NCI-H510A (cell line): ENCODE measurements at regions not wholly inside any gene's neighbourhood (a gene's known extent, or its start where the extent isn't known, plus 50 kb on each side); places are given as distances from the start of the nearest gene placed in this dataset.
"Not testable (repeated sequence)": the region's sequence is repeated elsewhere in the genome, so short reads cannot be mapped to it uniquely, and the experiment has no call there.

Experiments
- DNase-seq: peaks from one replicate; lab custom pipeline; 2025; lab: John Stamatoyannopoulos, UW

DNA sequence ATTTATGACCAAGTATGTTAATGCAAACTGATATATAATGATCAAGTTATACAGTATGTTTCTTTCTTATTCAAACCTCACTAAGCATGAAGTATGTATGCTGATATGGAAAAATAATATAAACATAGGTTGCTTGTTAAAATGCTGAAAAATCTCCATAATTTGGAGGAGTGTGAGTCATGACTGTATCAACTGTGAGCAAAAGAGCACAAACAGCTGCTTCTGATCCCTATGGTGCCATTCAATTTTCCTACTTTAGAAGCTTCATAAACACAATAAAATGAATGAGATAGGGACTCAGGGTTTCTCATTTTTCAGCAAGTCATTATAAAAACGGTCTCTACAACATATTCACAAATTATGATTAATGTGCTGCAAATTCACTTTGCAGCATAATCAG lies 129.9 kb upstream of the TFPI start:
- DNase-seq: no peak

DNA sequence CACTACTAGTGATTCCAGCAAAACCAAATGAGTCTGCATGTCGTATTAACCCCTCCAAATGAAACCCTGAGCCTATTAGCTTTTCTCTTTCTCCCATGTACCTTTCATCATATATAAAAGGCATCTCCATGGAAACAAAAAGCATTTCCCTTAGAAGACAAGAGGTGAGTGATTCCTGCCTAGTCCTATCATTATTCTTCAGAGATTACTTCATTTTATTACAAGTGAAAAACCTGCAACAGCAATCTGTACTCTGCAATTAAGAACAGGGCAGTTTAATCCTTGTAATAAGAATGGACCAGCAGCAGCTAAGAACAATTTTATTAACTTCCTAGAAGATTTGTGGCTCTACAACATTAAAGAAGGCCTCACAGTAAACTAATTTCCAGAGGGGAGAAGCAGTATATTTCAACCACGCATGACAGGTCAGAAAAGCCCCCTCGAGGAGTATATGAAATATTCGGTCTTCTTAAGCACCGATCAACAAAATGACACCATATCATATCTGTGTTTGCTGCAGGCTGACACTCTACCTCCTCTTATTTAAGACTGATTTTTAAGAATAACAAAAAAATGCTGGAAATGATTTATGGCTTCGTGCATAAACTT lies 132.3 kb upstream of the TFPI start:
- DNase-seq: no peak

DNA sequence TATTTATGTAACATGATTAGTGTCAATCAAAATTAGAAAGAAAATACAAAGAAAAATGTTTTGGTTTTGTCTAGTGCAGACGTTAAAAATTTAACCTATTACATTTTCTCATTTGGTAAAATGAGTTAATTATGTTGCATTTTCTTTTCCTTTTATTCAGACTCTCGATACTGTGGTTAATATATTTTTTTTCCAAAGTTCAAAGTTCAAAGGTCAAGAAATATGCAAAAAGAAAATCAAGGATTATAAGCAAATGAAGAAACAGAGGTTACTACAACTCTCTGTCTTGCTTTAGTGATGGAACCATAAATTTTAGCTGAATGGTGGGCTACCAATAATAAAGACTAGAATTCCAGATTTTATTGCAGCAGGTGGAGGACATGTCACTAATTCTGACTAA lies 133.3 kb upstream of the TFPI start:
- no peak for DNase-seq

DNA sequence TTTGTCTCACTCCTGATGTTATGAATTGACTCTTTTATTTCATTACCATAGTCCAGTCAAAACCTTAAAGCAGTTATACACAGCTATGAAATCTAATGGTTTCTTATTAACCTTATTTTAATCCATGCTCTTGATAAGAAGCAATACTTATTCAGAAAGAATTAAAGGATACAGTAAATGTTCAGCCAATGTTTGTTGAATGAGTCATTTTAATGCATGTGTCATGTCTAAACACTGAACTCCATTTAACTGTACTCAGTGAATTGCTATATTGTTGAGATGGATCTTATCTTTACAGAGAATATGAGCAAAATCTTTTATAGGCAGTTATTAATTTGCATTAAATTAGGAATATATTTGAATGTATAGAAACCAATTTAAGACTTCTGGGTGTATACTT lies 135.1 kb upstream of the TFPI start:
- no peak for DNase-seq

DNA sequence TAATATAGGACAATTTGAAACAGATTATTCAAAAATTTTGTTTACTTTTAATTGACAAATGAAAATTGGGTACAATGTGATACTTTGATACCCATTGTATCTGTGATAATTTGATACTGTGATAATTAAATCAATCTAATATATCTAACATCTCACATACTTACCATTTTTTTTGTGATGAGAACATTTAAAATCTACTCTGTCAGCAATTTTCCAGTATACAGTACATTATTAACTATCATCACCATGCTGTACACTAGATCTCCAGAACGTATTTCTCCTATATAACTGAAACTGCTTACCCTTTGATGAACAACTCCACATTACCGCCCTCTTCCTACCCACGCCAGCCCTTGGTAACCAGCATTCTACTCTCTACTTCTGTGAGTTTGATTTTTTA lies 139.7 kb upstream of the TFPI start:
- DNase-seq: no peak

DNA sequence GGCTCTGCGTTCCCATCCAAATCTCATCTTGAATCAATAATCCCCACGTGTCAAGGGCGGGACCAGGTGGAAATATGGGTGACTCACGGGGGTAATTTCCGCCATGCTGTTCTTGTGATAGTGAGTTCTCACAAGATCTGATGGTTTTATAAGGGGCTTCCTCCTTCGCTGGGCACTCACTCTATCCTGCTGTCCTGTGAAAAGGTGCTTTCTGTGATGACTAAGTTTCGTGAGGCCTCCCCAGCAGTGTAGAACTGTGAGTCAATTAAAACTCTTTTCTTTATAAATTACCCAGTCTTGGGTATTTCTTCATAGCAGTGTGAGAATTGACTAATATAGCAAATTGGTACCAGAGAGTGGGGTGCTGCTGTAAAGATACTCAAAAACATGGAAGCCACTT lies 142.4 kb upstream of the TFPI start:
- not testable (repeated sequence) for DNase-seq

DNA sequence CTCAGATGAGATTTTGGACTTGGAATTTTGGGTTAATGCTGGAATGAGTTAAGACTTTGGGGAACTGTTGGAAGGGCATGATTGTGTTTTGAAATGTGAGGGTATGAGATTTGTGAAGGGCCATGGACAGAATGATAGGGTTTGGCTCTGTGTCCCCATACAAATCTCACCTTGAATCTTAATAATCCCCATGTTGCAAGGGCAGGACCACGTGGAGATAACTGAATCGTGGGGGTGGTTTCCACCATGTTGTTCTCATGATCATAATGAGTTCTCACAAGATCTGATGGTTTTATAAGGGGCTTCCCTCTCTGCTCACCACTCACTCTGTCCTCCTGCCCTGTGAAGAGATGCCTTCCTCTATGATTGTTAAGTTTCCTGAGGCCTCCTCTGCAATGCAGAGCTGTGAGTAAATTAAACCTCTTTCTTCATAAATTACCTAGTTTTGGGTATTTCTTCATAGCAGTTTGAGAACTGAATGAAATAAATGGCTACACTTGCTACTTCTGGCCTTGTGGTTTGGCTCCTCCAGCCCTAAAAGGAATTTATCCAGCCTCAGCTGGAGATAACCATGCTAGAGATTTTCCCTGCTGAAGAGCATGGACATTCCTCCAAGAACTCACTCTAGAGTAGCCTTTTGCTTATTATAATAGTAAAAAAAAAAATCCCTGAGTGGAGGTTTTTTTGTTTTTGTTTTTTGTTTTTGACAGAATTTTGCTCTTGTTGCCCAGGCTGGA lies 144.3 kb upstream of the TFPI start:
- no peak for DNase-seq

DNA sequence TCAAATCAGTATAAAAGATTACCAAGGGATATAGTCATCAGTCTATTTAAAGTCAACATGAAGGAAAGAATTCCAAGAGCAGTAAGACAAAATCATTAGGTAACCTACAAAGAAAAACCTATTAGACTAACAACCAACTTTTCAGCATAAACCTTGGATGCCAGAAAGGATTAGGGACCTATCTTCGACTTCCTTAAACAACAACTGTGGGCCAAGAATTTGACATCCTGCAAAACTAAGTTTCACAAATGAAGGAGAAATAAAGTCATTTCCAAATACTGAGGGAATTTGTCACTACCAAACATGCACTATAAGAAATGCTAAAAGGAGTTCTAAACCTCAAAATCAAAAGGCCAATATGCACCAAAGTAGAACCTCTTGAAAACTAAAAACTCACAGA lies 147.9 kb upstream of the TFPI start:
- DNase-seq: no peak

DNA sequence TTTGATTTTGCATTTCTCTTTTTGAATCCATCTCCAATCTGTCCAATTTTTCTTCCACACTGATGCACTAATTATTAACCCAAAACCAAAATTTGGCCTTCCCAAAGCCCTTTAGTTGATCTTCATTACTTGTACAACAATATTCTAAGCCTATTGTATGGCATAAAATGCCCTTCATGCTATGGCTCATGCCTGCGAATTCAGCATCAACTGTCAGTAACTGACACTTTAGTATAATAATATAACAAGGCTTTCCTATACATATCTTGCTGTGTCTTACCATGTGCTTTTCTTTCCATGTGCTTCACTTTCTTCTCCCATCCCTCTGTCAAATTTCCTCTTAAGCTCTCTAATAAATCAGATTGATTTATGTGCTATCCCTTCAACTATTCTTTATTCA lies 154.0 kb upstream of the TFPI start:
- no peak for DNase-seq

DNA sequence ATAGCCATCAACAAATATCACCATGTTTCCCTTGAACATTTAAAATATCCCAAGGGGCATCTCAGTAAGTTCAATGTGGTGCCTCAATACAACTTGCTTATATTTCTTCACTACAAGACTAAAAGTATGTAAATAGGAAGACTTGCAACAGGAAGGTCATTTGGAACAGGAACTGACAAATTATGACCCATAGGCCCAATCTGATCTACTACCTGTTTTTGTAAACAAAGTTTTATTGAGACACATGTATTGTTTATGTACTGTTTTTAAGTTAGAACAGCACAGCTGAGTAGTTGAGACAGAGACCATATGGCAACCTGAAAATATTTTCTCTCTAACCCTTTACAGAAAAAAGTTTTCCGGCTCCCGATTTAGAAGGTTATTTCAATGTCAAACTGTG lies 154.8 kb upstream of the TFPI start:
- no peak for DNase-seq

DNA sequence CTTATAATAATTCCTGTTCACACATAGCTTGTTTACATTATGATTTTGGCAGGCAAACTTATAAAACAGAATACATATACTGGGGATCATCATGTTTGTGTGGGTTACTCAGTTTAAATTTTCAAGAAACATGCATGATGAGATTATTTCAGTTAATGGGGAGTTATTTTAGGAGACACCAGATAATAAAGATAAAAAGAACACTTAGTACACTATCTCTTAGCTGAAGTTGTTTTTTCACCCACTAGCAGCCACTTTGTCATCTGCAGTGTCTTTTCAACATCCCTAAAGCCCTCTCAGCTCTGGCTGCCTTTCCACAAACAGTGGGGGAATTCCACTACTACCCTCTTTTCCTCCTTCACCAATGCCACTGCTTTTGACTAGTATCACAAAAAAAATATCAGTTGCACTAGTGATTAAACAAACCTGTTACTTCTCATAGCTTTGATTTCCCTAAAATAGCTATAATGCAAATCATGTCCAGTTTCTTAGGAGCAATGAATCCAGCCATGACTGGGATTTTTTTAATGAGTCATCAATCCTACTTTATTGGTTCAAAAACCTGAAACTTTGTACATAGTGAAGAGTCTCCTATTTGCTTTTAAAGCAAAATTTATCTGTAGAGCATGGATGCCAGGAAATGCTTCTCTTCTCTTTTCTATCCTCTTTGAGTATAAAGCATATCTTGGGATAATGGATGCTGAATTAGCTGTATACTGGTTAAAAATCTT lies 156.7 kb upstream of the TFPI start:
- DNase-seq: no peak

DNA sequence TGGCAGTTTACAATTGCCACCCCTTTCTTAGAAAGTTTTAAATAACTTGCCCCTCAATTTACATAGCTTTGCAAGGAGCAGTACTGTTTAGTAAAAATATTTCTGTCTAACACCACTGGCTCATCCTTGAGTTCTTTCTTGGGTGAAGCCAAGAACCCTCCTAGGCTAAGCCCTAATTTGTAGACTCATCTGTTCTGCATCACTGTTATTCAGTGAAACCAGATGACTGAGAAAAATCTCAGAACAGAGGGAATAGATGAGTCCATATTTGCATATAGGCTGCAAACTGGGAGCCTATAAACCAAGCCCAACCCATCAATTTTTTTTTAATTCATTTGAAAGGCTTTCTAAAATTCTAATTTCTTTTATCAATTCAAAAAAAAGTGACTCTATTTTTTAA lies 161.4 kb upstream of the TFPI start:
- no peak for DNase-seq

DNA sequence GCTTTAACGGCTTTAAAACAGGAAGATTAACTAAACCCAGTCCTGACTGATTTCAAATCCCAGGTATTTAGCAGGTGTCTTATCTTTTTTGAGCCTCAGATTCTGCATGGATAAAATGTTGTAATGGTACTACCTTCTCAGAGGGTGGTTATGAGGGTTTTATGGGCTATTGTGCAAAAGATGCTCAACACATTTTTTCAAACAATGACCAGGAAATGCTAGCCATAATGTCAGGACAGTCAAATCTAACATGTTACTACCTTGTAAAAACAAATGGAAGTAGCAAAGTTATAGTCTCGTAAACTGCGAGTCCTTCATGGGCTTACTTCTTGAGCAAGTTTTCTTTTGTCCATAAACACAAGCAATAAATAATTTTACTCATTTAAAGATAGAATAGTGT lies 162.1 kb upstream of the TFPI start:
- DNase-seq: no peak

DNA sequence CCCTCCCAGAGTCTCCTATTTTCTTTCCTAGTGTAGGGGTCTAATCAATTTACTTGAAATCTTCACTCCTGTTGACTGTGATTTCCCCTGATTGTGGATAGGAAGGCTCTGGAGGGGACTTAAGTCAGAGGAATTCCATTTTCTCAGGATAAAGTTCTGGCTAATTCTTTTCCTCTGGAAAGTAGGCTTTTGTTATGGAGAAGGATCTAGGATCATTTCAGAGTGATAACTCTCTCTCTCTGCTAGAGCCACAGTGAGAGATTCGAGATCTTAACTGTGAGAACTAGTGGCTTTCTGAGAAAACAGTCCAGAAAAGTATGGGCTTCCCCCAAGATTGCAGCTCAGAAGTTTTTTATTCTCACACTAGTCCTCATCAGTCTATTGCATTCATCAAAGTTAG lies 163.9 kb upstream of the TFPI start:
- no peak for DNase-seq

DNA sequence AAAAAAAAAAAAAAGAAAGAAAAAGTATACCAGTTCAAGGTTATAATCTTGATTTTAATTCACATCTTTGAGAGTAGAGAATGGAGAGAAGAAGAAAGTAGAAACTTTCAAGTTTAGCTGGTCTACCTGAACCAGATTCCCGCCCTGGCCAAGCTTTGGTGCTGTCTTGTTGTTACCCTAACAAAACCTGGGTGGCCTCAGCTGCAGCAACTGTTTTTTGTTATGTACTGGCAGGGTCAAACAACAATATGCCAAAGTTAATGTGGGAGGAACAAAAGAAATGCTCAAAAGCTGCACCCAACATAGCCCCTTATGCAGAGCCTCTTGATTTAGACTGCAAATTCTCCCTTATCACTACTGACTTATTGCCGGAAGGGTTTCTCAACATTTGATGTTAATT lies 165.3 kb upstream of the TFPI start:
- no peak for DNase-seq

DNA sequence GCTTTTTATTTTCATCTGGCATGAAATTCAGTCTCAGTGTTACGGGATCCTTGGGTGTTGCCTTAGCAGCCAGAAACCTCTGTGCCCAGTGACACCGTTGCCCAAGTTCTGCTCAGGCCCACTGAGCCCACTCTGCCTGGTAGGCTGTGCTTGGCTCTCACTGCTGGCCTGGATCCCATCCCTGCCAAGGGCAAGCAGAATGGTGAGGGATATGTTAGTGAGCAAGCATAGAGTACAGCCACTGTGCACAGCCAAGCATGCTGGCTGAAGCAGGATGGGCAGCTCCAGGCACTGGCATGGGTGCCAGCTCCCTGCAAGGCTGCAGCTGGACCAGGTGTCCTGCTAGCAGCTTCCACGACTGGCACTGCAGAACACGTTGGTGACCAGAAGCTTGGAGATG lies 194.7 kb upstream of the TFPI start:
- DNase-seq: no peak

DNA sequence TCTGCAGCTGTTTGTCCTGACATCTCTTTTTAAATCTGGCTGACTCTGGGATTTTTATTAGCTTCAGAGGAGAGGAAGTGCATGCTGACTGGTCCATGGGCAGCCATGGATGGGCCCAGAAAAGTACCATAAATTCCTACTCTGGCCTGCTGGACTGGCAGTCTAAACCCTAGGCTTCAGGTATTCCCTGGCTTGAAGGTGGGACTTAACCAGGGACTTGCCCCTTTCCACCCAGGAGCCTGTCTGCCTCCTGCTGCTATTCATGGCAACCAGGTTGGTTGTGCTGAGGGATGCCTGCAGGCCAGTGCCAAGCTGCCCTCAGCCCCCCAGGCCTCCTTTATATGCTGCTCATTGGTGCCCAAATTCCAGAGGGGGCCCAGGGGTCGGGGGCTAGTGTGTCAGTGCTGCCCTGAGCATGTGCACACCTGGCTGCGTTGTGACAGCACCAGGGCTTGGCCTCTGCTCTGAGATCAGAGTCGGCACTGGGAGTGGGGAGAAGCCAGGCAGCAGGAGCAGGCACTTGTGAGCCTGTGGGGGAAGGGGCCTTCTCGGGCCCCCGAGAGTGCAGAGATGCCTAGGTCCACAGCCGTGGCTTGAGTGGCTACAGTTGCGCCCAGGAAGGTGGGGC lies 195.7 kb upstream of the TFPI start:
- DNase-seq: no peak

DNA sequence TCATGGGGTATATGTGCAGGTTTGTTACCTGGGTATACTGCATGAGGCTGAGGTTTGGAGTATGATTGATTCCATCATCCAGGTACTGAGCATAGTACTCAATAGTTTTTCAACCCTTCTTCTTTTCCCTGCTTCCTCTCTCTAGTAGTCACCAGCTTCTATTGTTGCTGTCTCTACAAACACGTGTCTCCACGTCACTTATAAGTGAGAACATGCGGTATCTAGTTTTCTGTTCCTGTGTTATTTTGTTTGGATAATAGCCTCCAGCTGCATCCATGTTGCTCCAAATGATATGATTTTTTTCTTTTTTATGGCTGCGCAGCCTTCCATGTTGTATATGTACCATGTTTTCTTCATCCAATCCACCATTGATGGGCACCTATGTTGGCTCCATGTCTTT lies 214.8 kb upstream of the TFPI start:
- no peak for DNase-seq

DNA sequence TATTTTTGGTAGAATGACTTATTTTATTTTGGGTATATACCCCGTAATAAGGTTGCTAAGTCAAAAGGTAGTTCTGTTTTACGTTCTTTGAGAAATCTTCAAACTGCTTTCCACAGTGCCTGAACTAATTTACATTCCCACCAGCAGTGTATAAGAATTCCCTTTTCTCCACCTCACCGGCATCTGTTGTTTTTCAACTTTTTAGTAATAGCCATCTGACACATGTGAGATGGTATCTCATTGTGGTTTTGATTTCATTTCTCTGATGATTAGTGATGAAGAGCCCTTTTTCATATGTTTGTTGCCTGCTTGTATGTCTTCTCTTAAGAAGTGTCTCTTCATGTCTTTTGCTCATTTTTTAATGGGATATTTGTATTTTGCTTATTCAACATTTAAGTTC lies 215.2 kb upstream of the TFPI start:
- no peak for DNase-seq

DNA sequence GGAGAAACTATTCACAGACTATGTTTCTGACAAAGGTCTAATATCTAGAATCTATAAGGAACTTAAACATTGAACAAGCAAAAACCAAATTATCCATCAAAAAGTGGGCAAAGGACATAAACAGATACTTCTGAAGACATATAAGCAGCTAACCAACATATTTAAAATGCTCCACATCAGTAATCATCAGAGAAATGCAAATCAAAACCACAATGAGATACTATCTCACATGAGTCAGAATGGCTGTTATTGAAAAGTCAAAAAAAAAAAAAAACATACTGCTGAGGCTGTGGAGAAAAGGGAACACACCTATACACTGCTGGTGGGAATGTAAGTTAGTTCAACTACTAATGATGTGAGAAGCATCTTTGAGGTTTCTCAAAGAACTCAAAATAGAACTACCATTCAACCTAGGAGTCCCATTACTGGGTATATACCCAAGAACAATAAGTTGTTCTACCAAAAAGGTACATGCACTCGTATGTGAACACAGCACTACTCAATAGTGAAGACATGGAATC lies 220.4 kb upstream of the TFPI start:
- no peak for DNase-seq

DNA sequence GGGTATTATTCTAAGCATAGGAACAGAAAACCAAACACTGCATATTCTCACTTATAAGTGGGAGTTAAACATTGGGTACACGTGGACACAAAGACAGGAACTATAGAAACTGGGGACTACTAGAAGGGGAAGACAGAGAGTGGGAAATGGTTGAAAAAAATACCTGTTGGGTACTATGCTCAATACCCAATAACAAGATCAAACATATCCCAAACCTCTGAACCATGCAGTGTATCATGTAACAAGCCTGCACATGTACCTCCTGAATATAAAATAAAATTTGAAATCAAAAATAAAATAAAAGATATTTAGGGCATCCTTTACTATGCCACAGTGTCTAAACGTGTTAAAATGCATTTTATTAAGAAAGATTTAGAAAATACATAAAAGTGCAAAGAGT lies 221.0 kb upstream of the TFPI start:
- DNase-seq: no peak

DNA sequence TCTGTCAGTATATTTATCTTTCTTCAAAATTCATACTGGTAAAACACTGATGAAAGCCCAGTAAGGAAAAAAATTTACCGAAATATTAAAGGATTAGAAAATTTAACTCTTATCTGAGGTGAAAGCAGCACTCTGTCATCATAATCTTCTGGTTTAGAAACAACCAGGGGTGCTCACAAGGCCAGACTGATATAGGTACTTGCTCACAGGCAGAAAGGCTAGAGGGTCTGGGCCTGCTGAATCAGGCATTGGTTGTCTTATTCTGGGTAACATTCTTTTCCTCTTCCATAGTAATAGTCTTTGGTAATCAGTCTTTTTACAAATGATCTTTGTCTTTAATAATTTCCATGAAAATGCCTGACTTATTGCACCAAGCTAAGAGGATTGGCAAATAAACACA lies 221.4 kb upstream of the TFPI start:
- DNase-seq: no peak

DNA sequence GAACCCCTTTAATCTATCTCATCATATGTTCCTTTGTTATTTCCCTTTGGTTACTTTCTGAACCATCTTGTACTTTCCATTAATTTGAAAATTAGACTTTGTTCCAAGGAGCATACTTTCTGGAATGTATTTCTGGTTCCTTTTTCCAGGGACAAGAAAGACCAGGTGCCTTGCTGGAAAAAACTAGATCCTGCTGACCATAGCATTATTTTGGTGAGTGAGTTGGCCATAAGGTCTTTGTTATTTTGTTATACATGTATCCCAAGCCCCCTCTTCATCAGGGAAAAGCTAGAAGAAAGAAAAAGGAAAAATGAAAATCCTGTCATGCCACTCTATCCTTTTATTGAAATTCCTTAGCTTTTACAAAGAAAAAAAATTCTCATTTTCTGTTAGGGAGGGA lies 228.1 kb upstream of the TFPI start:
- no peak for DNase-seq
